Nucleus accumbens (tissue), 56 donors: ENCODE measurements at regions not wholly inside any gene's neighbourhood (a gene's known extent, or its start where the extent isn't known, plus 50 kb on each side); places are given as distances from the start of the nearest gene placed in this dataset.
A peak's percentile ranks its signal among the peaks of the same experiment; 100 is the strongest.

Experiments
- DNase-seq, 56 donors: peaks; one replicate each; lab custom pipeline; 2025; lab: John Stamatoyannopoulos, UW

GRCh38 chr2:8257502-8257901, 424.4 kb upstream of the ID2 start:
- DNase-seq, result no peak

- DNase-seq, result no peak
Measured at GRCh38 chr2:8258406-8258805, 423.4 kb upstream of the ID2 start.

- peak in 24 of 56 donors; percentile 7 to 60 (median 20) for DNase-seq
Measured at GRCh38 chr2:8259106-8259840, 422.6 kb upstream of the ID2 start.

GRCh38 chr2:8259841-8260178, 422.0 kb upstream of the ID2 start:
- peak in 1 of 56 donors; percentile 36 for DNase-seq

- peak in 1 of 56 donors; percentile 9 for DNase-seq
Measured at GRCh38 chr2:8260213-8260612, 421.6 kb upstream of the ID2 start.

GRCh38 chr2:8263901-8264300, 418.0 kb upstream of the ID2 start:
- no peak for DNase-seq

GRCh38 chr2:8264981-8265380, 416.9 kb upstream of the ID2 start:
- DNase-seq, result no peak

GRCh38 chr2:8265476-8266226, 416.2 kb upstream of the ID2 start:
- no peak for DNase-seq

GRCh38 chr2:8266563-8266962, 415.3 kb upstream of the ID2 start:
- DNase-seq, result no peak

GRCh38 chr2:8267048-8267447, 414.8 kb upstream of the ID2 start:
- DNase-seq, result no peak

GRCh38 chr2:8267721-8268120, 414.1 kb upstream of the ID2 start:
- no peak for DNase-seq

- peak in 3 of 56 donors; percentile 6 to 16 (median 12) for DNase-seq
Measured at GRCh38 chr2:8268172-8268783, 413.6 kb upstream of the ID2 start.

- DNase-seq, result no peak
Measured at GRCh38 chr2:8270699-8271098, 411.2 kb upstream of the ID2 start.

- no peak for DNase-seq
Measured at GRCh38 chr2:8271461-8271860, 410.4 kb upstream of the ID2 start.

- no peak for DNase-seq
Measured at GRCh38 chr2:8276026-8276425, 405.8 kb upstream of the ID2 start.

- DNase-seq, result peak in 25 of 56 donors; percentile 9 to 65 (median 34)
Measured at GRCh38 chr2:8277921-8278571, 403.8 kb upstream of the ID2 start.

- peak in 7 of 56 donors; percentile 9 to 36 (median 27) for DNase-seq
Measured at GRCh38 chr2:8278709-8279354, 403.0 kb upstream of the ID2 start.

GRCh38 chr2:8279506-8279905, 402.4 kb upstream of the ID2 start:
- DNase-seq, result no peak

- no peak for DNase-seq
Measured at GRCh38 chr2:8281234-8281633, 400.6 kb upstream of the ID2 start.
